ENCODE measurements at regions not wholly inside any gene's neighbourhood (a gene's known extent, or its start where the extent isn't known, plus 50 kb on each side); places are given as distances from the start of the nearest gene placed in this dataset.

GRCh38 chr3:124200407-124200806, 208.5 kb upstream of the ROPN1 start:
- H3K27me3 ChIP-seq (ENCODE audit: insufficient read depth, low read length), result peaks cover 72% of the 10 kb centered on the region
- H3K79me2 ChIP-seq (ENCODE audit: insufficient read depth, low read length), result no peaks in the 10 kb centered on the region
- H3K4me2 ChIP-seq (ENCODE audit: insufficient read depth, low read length), result no peak overlapping the region
- H3K4me3 ChIP-seq (ENCODE audit: insufficient read depth, low read length), result no peak overlapping the region
- DNase-seq (ENCODE audit: insufficient read length, low spot score, missing footprints), result peak; percentile 36
- H2AFZ ChIP-seq (ENCODE audit: low read length), result no peak overlapping the region
- H3K36me3 ChIP-seq (ENCODE audit: insufficient read depth, low read length), result no peaks in the 10 kb centered on the region
- TF ChIP-seq CTCF (IDR thresholded peaks at IDR 0.05; ENCODE audit: extremely low read depth, low read depth, low read length), result no peak
- peaks cover 3% of the 10 kb centered on the region for H4K20me1 ChIP-seq (ENCODE audit: insufficient read depth, low read length)
- no peaks in the 10 kb centered on the region for H3K9me3 ChIP-seq (ENCODE audit: low read depth, low read length)
- H3K4me1 ChIP-seq (ENCODE audit: insufficient read depth, low read length), result no peaks in the 10 kb centered on the region
- no peak overlapping the region for H3K27ac ChIP-seq (ENCODE audit: low read depth, low read length)

GRCh38 chr3:124201226-124201625, 209.3 kb upstream of the ROPN1 start:
- H3K9me3 ChIP-seq (ENCODE audit: low read depth, low read length), result no peaks in the 10 kb centered on the region
- no peaks in the 10 kb centered on the region for H3K79me2 ChIP-seq (ENCODE audit: insufficient read depth, low read length)
- no peaks in the 10 kb centered on the region for H3K4me1 ChIP-seq (ENCODE audit: insufficient read depth, low read length)
- H4K20me1 ChIP-seq (ENCODE audit: insufficient read depth, low read length), result peaks cover 3% of the 10 kb centered on the region
- no peak for DNase-seq (ENCODE audit: insufficient read length, low spot score, missing footprints)
- peaks cover 71% of the 10 kb centered on the region for H3K27me3 ChIP-seq (ENCODE audit: insufficient read depth, low read length)
- no peaks in the 10 kb centered on the region for H3K36me3 ChIP-seq (ENCODE audit: insufficient read depth, low read length)
- H3K27ac ChIP-seq (ENCODE audit: low read depth, low read length), result no peak overlapping the region
- TF ChIP-seq CTCF (IDR thresholded peaks at IDR 0.05; ENCODE audit: extremely low read depth, low read depth, low read length), result no peak
- H2AFZ ChIP-seq (ENCODE audit: low read length), result no peak overlapping the region
- H3K4me2 ChIP-seq (ENCODE audit: insufficient read depth, low read length), result no peak overlapping the region
- H3K4me3 ChIP-seq (ENCODE audit: insufficient read depth, low read length), result no peak overlapping the region

- TF ChIP-seq CTCF (IDR thresholded peaks at IDR 0.05; ENCODE audit: extremely low read depth, low read depth, low read length), result no peak
- no peaks in the 10 kb centered on the region for H3K79me2 ChIP-seq (ENCODE audit: insufficient read depth, low read length)
- no peak overlapping the region for H3K4me3 ChIP-seq (ENCODE audit: insufficient read depth, low read length)
- no peak overlapping the region for H3K4me2 ChIP-seq (ENCODE audit: insufficient read depth, low read length)
- peaks cover 3% of the 10 kb centered on the region for H4K20me1 ChIP-seq (ENCODE audit: insufficient read depth, low read length)
- H3K4me1 ChIP-seq (ENCODE audit: insufficient read depth, low read length), result no peaks in the 10 kb centered on the region
- H3K9me3 ChIP-seq (ENCODE audit: low read depth, low read length), result no peaks in the 10 kb centered on the region
- H3K27ac ChIP-seq (ENCODE audit: low read depth, low read length), result no peak overlapping the region
- no peak for DNase-seq (ENCODE audit: insufficient read length, low spot score, missing footprints)
- H3K36me3 ChIP-seq (ENCODE audit: insufficient read depth, low read length), result no peaks in the 10 kb centered on the region
- H2AFZ ChIP-seq (ENCODE audit: low read length), result no peak overlapping the region
- H3K27me3 ChIP-seq (ENCODE audit: insufficient read depth, low read length), result peaks cover 69% of the 10 kb centered on the region
Observed at GRCh38 chr3:124201786-124202185, 209.9 kb upstream of the ROPN1 start.

- DNase-seq (ENCODE audit: insufficient read length, low spot score, missing footprints), result peak; percentile 2
- Histone ChIP-seq H3K4me1 (ENCODE audit: insufficient read depth, low read length) (no peaks in the 10 kb centered on the region), H3K27ac (ENCODE audit: low read depth, low read length) (no peak overlapping the region), H3K36me3 (ENCODE audit: insufficient read depth, low read length) (no peaks in the 10 kb centered on the region), H3K4me2 (ENCODE audit: insufficient read depth, low read length) (no peak overlapping the region), H3K27me3 (ENCODE audit: insufficient read depth, low read length) (peaks cover 66% of the 10 kb centered on the region), H3K9me3 (ENCODE audit: low read depth, low read length) (no peaks in the 10 kb centered on the region), H3K79me2 (ENCODE audit: insufficient read depth, low read length) (no peaks in the 10 kb centered on the region), H2AFZ (ENCODE audit: low read length) (no peak overlapping the region), H4K20me1 (ENCODE audit: insufficient read depth, low read length) (peaks cover 3% of the 10 kb centered on the region), H3K4me3 (ENCODE audit: insufficient read depth, low read length) (no peak overlapping the region)
- no peak for TF ChIP-seq CTCF (IDR thresholded peaks at IDR 0.05; ENCODE audit: extremely low read depth, low read depth, low read length)
Observed at GRCh38 chr3:124202754-124203153, 210.8 kb upstream of the ROPN1 start.
